ENCODE measurements at regions not wholly inside any gene's neighbourhood (a gene's known extent, or its start where the extent isn't known, plus 50 kb on each side); places are given as distances from the start of the nearest gene placed in this dataset.

GRCh38 chr13:56356690-56357089, 784.0 kb upstream of the PRR20A start:
- Histone ChIP-seq H3K4me2 (ENCODE audit: low read length) (no peak overlapping the region), H3K4me3 (ENCODE audit: low read length) (no peak overlapping the region), H3K36me3 (ENCODE audit: insufficient read depth, low read length) (no peaks in the 10 kb centered on the region), H3K9me3 (ENCODE audit: low read length) (no peaks in the 10 kb centered on the region), H3K27me3 (ENCODE audit: insufficient read depth, low read depth, low read length) (no peaks in the 10 kb centered on the region), H2AFZ (ENCODE audit: low read depth, low read length) (no peak overlapping the region), H3K9ac (ENCODE audit: low read length) (no peak overlapping the region), H3K9me2 (ENCODE audit: insufficient read depth, low read length) (no peaks in the 10 kb centered on the region), H3K79me2 (replicated peaks; ENCODE audit: insufficient read depth, low read length) (no peaks in the 10 kb centered on the region), H4K20me1 (ENCODE audit: insufficient read depth) (no peaks in the 10 kb centered on the region), H3K27ac (ENCODE audit: low read length) (no peak overlapping the region), H3F3A (ENCODE audit: insufficient read depth, low read length, poor library complexity, severe bottlenecking) (no peaks in the 10 kb centered on the region)
- TF ChIP-seq SMC3 (conservative IDR thresholded peaks at IDR 0.05; ENCODE audit: poor library complexity) (no peak), MXI1 (conservative IDR thresholded peaks at IDR 0.05; ENCODE audit: poor library complexity, severe bottlenecking) (no peak), EZH2 (IDR thresholded peaks at IDR 0.05; ENCODE audit: borderline replicate concordance, insufficient read depth, low read length, poor library complexity, severe bottlenecking) (no peak), TAF1 (IDR thresholded peaks at IDR 0.05; ENCODE audit: low read depth) (no peak), POLR2AphosphoS5 (IDR thresholded peaks at IDR 0.05) (no peak), REST (IDR thresholded peaks at IDR 0.05; ENCODE audit: borderline replicate concordance) (no peak), RAD21 (conservative IDR thresholded peaks at IDR 0.05) (no peak), CTCF (IDR thresholded peaks at IDR 0.05; ENCODE audit: poor library complexity, severe bottlenecking) (no peak)

DNA sequence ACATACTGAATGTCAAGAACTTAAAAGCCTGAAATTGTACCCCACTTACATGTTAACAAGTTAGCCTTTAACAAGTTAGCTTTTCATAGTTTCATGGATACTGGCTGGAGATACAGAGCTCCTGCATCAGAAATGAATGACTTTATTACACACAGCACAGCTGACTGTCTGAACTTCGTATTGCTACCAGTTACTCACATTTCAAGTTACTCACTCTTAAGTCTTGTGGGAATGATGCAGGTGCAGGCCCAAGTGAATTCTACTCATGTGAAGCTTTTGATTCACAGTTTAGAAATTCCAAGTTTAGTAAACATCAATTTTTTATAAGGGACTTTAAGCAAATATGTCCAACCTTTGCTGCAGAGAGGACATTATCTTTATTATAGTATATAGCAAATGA, 762.2 kb upstream of the PRR20A start:
- Histone ChIP-seq H2AFZ (ENCODE audit: low read depth, low read length) (no peak overlapping the region), H3F3A (ENCODE audit: insufficient read depth, low read length, poor library complexity, severe bottlenecking) (no peaks in the 10 kb centered on the region), H3K36me3 (ENCODE audit: insufficient read depth, low read length) (no peaks in the 10 kb centered on the region), H3K9ac (ENCODE audit: low read length) (no peak overlapping the region), H3K27ac (ENCODE audit: low read length) (no peak overlapping the region), H3K4me2 (ENCODE audit: low read length) (no peak overlapping the region), H3K27me3 (ENCODE audit: insufficient read depth, low read depth, low read length) (no peaks in the 10 kb centered on the region), H3K79me2 (replicated peaks; ENCODE audit: insufficient read depth, low read length) (no peaks in the 10 kb centered on the region), H3K9me2 (ENCODE audit: insufficient read depth, low read length) (no peaks in the 10 kb centered on the region), H4K20me1 (ENCODE audit: insufficient read depth) (no peaks in the 10 kb centered on the region), H3K9me3 (ENCODE audit: low read length) (no peaks in the 10 kb centered on the region), H3K4me3 (ENCODE audit: low read length) (no peak overlapping the region)
- TF ChIP-seq CTCF (IDR thresholded peaks at IDR 0.05; ENCODE audit: poor library complexity, severe bottlenecking) (no peak), TAF1 (IDR thresholded peaks at IDR 0.05; ENCODE audit: low read depth) (no peak), MXI1 (conservative IDR thresholded peaks at IDR 0.05; ENCODE audit: poor library complexity, severe bottlenecking) (no peak), REST (IDR thresholded peaks at IDR 0.05; ENCODE audit: borderline replicate concordance) (no peak), POLR2AphosphoS5 (IDR thresholded peaks at IDR 0.05) (no peak), RAD21 (conservative IDR thresholded peaks at IDR 0.05) (no peak), EZH2 (IDR thresholded peaks at IDR 0.05; ENCODE audit: borderline replicate concordance, insufficient read depth, low read length, poor library complexity, severe bottlenecking) (no peak), SMC3 (conservative IDR thresholded peaks at IDR 0.05; ENCODE audit: poor library complexity) (no peak), EP300 (conservative IDR thresholded peaks at IDR 0.05; ENCODE audit: poor library complexity, severe bottlenecking) (no peak)
